ENCODE measurements at regions not wholly inside any gene's neighbourhood (a gene's known extent, or its start where the extent isn't known, plus 50 kb on each side); places are given as distances from the start of the nearest gene placed in this dataset.

DNA sequence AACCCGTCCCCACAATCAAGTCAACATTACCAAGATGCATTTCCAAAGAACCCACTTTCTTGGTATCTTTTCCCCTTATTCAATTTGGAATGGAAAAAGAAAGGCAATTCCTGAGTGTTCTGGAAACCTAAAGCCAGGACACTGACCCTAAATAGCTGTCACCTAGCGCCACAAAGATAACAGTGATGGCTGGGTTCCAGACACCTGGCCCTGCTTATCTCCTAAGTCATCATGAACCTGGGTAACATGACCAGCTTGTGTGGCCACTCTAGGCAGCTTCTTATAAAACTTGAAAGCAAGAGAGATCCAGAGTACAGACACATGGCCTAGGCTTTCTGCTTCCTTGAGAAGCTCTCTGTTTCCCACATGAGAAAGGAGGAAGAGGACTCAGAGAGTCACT, 95.4 kb downstream of the BOD1L2 start:
- H3K27ac ChIP-seq: no peak overlapping the region
- H3K9ac ChIP-seq (ENCODE audit: low read depth in 2 of 2, low read length in 2 of 2): no peak overlapping the region
- intact Hi-C loops (cut with DNase I): no loop called here
- H3K4me3 ChIP-seq: no peak overlapping the region
- no peaks in the 10 kb centered on the region for H3K36me3 ChIP-seq
- no peaks in the 10 kb centered on the region for H3K27me3 ChIP-seq
- H3K9me3 ChIP-seq: no peaks in the 10 kb centered on the region
- no peaks in the 10 kb centered on the region for H3K4me1 ChIP-seq
- no peak for DNase-seq
- TF ChIP-seq, protein P1, sequence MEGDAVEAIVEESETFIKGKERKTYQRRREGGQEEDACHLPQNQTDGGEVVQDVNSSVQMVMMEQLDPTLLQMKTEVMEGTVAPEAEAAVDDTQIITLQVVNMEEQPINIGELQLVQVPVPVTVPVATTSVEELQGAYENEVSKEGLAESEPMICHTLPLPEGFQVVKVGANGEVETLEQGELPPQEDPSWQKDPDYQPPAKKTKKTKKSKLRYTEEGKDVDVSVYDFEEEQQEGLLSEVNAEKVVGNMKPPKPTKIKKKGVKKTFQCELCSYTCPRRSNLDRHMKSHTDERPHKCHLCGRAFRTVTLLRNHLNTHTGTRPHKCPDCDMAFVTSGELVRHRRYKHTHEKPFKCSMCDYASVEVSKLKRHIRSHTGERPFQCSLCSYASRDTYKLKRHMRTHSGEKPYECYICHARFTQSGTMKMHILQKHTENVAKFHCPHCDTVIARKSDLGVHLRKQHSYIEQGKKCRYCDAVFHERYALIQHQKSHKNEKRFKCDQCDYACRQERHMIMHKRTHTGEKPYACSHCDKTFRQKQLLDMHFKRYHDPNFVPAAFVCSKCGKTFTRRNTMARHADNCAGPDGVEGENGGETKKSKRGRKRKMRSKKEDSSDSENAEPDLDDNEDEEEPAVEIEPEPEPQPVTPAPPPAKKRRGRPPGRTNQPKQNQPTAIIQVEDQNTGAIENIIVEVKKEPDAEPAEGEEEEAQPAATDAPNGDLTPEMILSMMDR (IDR thresholded peaks at IDR 0.05): no peak

DNA sequence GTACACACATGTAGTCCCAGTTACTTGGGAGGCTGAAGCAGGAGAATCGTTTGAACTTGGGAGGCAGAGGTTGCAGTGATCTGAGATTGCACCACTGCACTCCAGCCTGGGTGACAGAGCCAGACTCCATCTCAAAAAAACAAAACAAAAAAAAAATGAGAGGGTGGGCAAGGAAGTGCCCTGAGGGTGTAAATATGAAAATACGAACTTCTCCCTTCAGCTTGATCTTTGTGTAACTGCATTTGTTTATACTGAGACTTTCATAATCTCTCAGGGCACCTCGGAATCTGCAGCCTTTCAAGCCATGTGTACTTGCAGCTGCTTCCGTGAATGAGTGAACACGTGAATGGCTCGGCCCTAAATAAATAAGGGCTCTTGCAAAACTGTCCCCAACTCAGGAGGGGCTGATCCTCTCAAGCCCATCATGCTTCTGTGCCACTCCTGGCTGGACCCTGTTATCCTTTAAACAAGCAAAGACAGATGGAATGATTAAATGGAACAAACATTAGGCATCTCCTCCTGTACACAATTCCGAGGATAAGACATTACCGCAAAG, 96.8 kb downstream of the BOD1L2 start:
- Histone ChIP-seq H3K27ac (no peak overlapping the region), H3K9me3 (no peaks in the 10 kb centered on the region), H3K36me3 (no peaks in the 10 kb centered on the region), H3K9ac (ENCODE audit: low read depth in 2 of 2, low read length in 2 of 2) (no peak overlapping the region), H3K4me3 (no peak overlapping the region), H3K27me3 (no peaks in the 10 kb centered on the region), H3K4me1 (no peaks in the 10 kb centered on the region)
- TF ChIP-seq, protein P1 (IDR thresholded peaks at IDR 0.05): no peak
- DNase-seq: no peak
- intact Hi-C loops (cut with DNase I): no loop called here

DNA sequence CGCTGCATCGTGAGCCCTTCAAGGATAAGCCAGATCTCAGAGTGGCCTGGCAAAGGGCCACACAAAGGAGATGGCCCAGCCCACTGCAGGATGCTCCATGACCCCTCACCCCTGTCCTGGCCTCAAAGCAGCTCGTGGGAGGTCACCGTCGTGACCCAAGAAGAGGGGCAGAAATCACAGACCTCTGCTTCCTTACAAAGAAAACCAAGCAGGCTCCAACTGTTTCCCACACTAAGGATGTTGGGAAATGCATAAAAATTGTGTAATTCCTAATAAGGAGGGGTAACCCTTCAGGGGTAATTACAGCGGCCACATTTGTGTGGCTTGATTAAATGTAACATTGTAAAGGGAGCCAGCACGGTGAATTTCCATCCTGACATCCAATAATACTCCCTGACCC, 102.3 kb downstream of the BOD1L2 start:
- Histone ChIP-seq H3K4me1 (no peaks in the 10 kb centered on the region), H3K9me3 (no peaks in the 10 kb centered on the region), H3K27me3 (no peaks in the 10 kb centered on the region), H3K27ac (no peak overlapping the region), H3K36me3 (no peaks in the 10 kb centered on the region), H3K4me3 (no peak overlapping the region), H3K9ac (ENCODE audit: low read depth in 2 of 2, low read length in 2 of 2) (no peak overlapping the region)
- TF ChIP-seq, protein P1 (IDR thresholded peaks at IDR 0.05): no peak
- DNase-seq: no peak
- intact Hi-C loops (cut with DNase I): no loop called here

DNA sequence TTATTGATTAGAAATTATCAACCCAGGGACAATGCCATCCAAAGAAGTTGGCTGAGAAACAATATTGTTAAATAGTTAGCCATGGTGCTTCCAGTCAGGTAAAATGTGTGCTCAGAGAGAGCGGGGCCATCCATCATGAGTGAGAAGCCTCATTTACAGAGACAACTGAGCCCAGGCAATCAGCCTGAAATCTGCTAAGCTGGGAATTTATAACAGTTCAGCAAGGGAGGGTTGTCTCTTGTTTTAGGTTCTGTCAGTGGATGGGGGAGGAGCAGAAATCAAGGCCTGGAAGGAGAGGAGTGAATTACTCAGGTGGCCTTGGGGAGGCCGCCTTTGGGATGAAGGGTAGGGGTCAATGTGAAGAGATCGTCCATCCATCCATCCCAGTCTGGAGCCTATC, 102.5 kb upstream of the ST8SIA3 start:
- no peaks in the 10 kb centered on the region for H3K4me1 ChIP-seq
- H3K27ac ChIP-seq: no peak overlapping the region
- H3K9me3 ChIP-seq: no peaks in the 10 kb centered on the region
- no peaks in the 10 kb centered on the region for H3K36me3 ChIP-seq
- TF ChIP-seq, protein P1 (IDR thresholded peaks at IDR 0.05): no peak
- no peak for DNase-seq
- H3K27me3 ChIP-seq: no peaks in the 10 kb centered on the region
- intact Hi-C loops (cut with DNase I): no loop called here
- H3K9ac ChIP-seq (ENCODE audit: low read depth in 2 of 2, low read length in 2 of 2): no peak overlapping the region
- no peak overlapping the region for H3K4me3 ChIP-seq

DNA sequence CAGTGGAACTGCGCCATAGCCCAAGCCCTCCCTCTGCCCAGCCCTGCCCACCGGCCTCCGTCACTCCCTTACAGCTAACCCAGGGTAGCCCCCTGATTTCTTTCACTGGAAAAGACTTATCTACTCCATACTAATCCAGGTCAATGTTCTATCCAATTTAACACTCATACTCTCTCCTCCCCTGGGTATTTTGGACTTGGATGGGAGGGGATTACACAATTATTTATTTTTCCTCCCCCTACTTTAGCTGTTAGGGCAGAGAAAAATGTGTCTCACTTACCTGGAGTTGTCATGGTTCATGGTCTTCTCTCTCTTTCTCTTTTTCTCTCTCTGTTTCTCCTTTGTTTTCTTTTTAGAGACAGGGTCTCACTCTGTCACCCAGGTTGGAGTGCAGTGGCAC, 100.6 kb upstream of the ST8SIA3 start:
- no peak for DNase-seq
- no peaks in the 10 kb centered on the region for H3K36me3 ChIP-seq
- no peaks in the 10 kb centered on the region for H3K9me3 ChIP-seq
- TF ChIP-seq, protein P1 (IDR thresholded peaks at IDR 0.05): no peak
- H3K4me1 ChIP-seq: no peaks in the 10 kb centered on the region
- intact Hi-C loops (cut with DNase I): no loop called here
- no peak overlapping the region for H3K9ac ChIP-seq (ENCODE audit: low read depth in 2 of 2, low read length in 2 of 2)
- no peak overlapping the region for H3K4me3 ChIP-seq
- no peaks in the 10 kb centered on the region for H3K27me3 ChIP-seq
- no peak overlapping the region for H3K27ac ChIP-seq

Data from colonic mucosa (tissue), 4 donors.